HG02938 (cell line): ENCODE measurements at regions not wholly inside any gene's neighbourhood (a gene's known extent, or its start where the extent isn't known, plus 50 kb on each side); places are given as distances from the start of the nearest gene placed in this dataset.

Source experiments
- ATAC-seq: cut with Tn5 transposase; IDR thresholded peaks from one replicate; pipeline ENCODE4 v1.9.1; 2021; ENCODE audit warnings: mild to moderate bottlenecking, moderate library complexity; ENCODE audit not compliant: unreplicated experiment

DNA sequence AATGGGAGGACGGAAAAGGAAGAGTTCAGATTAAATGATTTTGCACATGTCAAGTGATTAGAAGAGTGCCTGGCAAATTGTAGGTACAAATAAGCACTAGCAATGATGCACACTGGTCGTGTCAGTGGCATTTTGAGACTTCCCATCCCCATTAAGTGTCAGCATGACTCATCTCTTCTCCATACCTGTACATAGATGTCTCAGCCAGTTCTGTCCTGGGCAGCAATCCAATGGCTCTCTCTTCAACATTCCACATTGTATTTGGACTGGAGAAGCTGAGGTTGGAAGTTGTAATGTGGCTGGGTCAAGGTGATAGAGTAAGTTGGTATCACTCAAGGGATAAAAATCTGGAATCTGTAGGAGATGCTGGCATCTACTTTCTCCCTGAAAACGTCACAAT lies 742.7 kb downstream of the VRK1 start:
- ATAC-seq, result no peak

DNA sequence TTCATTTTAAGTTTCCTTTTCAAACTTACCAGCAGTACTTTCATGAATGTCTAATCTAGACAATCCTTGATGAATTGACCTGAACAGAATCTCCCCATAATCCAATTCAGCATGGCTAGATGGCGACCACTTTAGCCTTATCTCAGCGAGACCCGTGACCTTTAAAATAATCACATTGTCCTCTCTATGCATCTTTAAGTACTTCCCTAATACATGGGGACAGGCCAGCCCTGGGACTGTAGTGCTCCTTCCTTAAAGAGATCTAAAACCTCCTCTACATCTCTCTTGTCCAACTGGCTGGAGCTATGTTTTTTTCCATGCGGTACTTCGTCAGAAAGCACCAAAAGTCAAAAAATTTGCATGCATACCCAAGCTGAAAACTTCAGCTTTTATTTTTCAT lies 746.0 kb downstream of the VRK1 start:
- no peak for ATAC-seq

DNA sequence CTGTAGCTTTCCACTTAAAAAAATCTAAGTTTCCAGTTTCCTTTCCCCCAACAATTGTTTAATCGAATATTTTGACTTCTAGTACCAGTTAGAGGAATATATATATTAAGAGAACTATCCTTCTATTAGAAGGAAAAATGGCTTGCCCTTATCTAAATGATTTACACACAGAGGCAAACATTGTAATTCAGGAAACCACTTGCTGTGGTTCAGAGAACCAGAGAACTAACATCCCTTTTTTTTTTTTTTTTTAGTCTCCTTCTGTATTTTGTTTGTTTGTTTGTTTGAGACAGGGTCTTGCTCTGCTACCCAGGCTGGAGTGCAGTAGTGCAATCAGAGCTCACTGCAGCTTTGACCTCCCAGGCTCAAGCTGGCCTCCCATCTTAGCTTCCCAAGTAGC lies 746.6 kb downstream of the VRK1 start:
- no peak for ATAC-seq

DNA sequence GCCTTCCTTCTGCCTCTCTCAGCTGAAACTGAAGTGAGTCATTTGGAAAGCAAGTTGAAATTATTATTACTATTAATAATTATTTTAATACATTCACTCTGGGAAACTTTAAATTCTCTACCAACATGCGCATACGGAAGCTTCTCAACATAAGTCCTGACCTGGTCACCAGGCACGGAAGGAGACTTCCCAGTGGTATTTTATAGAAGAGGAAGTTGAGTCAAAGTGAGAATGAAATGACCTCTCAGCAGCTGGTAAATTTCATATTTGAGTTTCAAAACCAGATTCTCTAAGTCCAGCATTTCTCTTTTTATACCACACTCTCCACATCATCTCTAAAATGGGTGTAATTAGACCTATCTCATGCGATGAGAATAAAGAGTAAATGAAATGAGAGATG lies 747.4 kb downstream of the VRK1 start:
- no peak for ATAC-seq

DNA sequence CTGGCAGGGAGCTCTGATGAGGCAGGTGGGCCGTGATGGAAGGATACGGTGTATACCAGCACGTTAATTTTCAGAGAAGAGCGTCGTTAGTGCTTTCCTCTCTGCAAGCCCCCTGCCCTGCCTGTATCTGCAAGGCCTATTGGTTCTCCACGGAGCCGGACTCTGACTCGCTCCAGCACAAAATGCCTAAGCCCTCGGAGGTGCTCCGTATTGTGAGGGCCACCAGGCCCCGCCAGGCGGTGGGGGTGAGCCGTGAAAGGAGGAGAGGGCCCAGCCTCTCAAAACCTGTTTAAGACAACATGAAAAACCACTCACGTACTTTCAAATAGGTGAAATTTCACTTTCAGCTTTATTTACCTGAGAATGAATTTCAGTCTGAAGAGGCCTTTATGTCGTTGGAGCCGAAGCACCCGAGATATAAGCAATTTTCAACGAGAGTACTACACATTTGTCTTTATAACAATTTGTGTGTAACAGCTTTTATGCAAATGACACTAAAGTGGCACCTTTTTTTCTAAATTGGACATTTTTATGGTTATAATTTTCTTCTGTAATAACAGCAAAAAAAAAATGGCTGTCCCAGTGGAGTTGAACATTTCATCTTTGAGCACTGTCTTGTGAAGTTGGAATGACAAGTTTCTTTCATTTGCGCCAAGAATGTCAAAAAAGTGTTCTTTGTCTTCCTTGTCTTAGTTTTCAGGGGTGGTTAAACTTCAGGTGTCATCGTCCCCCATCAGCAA lies 749.5 kb downstream of the VRK1 start:
- ATAC-seq, result no peak

DNA sequence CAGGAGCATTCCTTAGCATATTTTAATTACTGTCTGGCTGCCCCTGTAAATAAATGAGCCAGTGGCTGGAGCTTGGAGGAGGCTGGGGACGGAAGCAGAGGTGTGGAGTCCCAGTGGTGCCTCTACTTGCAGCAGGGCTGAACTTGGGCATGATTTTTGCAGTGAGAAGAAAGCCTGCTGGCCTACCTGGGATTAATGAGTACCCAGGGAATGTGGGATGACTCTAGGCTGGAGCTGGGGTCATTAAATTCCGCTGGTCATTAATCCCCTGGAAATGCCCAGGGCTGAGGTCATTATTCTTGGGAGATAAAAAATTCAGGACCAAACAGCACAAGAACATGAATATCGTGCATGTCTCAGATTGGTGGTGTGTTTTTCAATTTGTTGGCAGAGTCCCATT lies 753.3 kb downstream of the VRK1 start:
- no peak for ATAC-seq

DNA sequence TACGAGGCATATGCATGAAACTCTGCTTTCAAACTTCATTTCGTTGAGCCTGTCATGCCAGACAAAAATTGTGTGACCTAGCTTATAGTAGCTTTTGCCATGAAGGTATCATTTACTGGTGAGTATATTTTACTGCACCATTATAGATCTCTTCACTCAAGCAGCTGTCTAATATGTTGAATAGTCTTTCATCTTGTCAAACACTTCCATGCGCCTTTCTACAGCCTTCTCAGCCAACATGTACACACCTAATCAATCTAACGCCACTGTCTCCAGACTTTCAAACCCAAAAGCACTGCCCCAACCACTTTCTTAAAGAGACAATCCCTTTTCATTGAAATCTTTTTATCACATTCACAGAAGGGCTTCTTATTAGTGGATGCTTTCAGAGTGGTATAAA lies 757.4 kb downstream of the VRK1 start:
- no peak for ATAC-seq

DNA sequence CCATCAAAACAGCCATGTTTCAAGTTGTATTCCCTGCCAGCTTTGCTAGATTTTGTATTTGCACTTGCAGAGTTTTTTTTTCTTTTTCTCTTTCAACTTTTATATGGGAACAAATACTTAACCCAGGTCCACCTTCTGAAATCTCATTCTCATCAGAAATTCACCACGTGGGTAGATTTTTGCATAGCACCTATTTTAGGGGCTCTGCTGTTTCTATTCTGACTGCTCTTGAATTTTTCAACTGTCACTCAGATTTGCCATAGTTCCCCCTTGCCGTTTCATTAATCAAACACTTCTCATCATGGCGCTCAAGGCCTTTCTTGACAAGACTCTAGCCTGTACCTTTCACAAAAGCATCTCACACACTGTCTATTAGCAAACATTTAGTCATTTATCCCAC lies 767.2 kb downstream of the VRK1 start:
- no peak for ATAC-seq

DNA sequence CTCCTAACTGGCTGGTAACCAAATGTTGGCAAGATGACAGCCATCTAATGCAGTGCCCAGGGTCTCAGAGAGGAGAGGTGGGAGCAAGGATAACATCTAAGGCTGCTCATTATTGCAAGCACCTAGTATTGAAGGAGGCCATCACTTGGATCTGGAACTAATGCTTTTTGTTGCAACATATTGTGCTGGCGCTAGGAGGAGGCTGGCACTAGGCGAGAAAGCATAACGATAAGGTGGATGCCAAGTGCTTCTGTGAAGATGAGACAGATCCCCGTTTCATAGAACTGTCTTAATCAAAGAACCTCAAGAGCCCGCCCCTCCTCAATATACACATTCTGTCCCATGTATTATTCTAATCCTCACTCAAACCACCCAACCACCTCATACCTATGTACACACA lies 774.0 kb downstream of the VRK1 start:
- no peak for ATAC-seq

DNA sequence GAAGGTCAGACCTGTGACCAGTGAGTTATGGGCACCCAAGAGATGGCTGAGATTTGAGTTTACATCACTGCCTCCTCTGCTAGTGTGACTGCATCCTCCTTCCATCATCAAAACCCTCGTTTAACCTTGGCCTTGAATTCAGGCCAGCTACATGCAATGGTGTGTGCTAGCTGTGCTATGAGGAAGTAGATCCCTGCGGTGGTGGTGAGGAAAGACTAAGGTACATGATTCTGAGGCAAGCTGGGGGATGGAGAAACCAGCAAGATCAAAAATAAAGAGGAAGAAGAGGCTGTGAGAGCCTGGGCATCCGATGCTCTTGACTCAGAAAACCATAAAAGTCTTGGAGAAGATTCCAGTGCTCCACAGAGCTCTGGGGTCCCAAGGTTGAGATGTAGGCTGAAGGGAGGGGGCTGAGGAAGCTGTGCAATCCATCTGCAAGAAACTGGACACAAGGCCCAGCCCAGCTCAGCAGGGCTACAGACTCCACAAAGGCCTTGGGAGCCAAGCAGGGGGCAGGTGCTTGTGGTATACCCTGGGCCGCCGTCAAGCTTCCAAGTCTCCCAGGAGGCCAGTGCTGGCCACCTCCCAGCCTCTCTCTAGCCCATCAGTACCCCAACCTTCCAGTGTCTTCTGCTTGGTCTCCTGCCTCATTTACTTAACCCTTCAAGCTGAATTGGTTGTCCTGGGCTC lies 774.8 kb downstream of the VRK1 start:
- ATAC-seq, result no peak

DNA sequence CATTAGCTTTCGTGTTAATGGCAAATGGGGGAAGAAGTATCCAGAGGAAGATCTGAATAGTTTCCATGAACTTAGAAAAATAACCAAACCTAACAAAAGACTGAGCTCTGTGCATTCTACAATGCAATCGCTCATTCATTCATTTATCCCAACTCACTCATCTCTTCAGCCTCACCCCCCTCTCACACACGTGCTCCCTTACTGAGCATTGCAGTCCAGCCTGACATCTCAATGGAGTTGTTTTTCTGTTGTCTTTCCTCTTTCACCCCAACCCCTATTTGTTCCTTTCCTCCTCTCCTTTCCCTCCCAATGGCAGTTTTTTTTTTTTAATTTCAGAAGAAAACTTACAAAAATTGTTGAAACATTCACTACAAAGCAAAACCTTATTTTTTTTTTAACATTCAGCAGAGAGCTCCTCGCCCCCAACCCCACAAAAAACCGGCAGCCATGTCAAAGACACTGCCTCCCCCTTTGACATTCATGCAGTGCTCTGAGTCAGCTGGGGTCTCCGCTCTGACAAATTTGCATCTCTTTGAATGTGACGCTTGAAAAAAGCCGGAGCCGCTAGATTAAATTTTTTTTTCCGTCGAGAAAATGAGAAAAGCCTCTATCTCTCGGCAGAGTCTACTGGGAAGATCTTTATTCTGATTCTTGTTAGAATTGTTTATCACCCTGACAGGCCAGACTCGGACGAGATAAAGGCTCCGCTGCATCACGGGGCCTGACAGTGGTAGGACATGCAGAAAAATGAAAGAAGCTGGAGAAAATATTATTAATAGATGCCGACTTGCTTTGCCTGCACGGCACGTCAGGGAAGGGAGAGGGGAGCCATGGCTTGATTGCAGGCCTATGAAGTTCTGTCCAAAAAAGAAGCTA lies 775.6 kb downstream of the VRK1 start:
- ATAC-seq, result no peak

DNA sequence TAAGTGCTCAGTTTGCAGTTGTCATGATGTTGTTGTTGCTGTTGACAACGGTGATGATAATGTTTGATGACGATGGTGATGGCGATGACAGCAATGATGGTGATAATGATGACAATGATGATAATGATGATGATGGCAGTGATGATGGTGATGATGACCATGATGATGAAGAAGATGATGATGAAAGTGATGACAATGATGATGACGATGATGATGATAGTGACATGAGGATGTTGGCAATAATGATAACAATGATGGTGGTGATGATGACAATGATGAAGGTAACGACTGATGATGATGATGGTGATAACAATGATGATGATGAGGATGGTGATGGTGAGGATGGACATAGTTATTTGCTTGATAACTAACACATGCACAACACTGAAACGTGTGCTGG lies 778.5 kb downstream of the VRK1 start:
- no peak for ATAC-seq

DNA sequence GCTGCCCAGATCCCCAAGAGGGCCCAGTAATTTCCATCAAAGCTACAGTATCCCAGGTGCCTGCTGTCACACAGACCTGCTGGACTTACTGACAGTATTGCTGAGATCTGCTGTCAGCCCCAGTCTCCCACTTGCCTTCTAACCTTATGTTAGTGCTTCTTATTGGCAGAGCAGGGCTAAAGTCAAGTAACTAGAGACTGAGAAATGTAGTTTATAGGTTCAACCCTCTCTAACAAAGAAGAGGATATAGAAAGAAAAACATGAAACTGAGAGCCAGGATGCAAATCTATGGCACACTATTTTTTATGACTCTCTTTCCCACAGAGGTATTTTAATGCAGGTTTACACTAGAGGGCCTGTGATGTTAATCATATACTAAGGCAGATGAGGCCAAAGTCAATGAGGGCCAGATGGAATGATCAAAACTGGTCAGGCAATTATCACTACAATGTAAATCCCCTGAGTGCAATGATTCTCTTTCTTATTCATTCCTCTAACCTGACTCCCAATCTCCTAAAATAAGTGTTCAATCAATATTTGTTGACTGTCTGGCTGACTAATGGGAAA lies 781.9 kb downstream of the VRK1 start:
- no peak for ATAC-seq

DNA sequence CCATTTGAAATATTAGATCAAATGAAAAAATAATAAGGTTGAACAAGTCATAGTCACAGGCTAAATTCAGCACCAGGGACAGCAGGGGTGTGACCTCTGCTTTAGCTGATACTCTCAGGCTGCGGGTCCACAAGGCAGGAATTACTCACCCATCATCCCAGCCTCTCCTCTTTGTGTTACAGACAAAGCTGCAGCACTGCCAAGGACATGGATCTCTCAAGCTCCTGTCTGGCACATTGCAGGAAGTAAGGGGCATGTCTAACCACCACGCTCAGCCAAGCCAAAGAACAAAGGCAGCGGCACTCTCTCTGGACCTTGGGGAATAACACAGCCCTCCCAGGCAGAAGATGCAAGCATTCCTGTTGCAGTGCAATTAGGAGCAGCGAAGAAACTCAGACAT lies 783.8 kb downstream of the VRK1 start:
- ATAC-seq, result no peak

DNA sequence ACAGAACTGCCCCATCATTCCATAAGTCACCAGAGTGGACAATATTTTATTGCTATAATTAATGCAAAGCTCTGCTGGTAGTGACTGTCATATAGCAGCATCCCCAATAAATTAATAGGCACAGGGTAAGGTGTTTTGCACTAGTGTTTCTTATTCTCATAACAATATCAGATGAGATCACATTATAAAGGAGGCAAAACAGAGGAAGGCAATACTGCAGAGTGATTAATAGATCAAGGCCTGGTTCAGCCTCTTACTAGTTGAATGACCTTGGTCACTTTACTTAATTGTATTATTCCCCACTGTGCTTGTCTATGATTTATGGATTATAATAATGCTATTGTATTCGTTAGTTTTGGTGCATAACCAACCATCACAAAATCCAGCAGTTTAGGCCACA lies 784.8 kb downstream of the VRK1 start:
- ATAC-seq, result no peak

DNA sequence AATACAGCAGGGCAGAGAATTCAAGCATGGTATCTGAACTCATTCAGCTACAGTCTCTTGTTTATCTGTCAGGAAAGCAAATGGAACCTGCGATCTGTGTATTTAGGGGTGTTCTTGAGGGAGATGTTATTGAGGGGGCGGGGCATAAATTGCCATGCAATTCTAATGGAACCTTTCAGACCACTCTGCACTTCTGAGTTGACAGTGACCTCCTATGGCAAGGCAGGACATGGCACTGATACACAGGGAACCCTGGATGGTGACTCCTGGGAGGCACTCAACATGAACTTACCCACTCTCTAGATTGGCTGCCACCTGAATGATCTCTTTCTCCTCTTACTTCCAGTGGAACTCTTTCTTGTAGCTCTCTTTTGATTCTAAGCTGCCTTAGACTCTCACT lies 787.3 kb downstream of the VRK1 start:
- no peak for ATAC-seq

DNA sequence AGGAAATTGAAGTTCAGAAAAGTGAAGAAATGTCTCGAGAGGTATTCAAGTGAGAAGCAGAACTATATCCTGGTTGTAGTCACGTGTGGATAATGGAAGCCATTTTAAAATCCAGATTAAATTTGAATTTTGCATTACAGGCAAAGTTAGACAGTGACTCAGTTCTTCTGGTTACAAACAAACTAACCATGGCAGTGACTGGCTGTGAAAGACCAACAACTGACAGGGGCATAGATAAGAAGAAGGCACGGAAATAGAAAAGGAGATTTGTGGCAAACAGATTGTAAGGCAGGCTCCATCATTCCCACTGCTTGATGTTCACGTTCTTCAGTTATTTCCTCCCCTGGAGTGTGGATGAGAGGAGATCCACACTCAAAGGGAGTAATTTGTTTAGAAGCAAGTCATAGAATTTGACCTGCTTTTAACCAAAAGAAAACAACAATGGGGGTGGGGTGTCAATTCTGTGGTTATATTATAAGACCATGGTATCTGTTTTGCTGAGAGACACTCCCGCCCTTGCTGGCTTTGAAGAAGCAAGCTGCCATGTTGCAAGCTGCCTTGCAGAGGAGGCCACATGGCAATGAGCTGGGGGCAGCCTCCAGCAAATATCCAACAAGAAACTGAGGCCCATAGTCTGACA lies 795.3 kb downstream of the VRK1 start:
- ATAC-seq, result no peak

DNA sequence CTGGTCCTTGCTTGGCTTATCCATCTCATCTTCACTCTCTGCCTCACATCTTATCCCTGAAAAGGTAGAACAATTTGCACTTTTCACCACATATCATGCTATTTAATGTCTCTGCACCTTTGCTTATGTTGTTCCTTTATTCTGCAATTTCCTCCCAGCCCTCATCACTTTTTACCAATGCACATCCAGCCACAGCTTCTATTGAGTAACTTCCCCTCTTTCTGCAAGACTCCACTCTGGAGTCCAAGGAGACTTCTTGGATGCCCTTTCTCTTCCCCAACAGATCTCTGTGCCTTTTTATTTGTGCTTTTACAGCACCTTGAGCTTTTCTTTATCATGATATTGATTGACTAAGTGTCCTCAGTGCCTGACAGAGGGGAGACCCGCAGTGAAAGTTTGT lies 797.1 kb downstream of the VRK1 start:
- no peak for ATAC-seq

DNA sequence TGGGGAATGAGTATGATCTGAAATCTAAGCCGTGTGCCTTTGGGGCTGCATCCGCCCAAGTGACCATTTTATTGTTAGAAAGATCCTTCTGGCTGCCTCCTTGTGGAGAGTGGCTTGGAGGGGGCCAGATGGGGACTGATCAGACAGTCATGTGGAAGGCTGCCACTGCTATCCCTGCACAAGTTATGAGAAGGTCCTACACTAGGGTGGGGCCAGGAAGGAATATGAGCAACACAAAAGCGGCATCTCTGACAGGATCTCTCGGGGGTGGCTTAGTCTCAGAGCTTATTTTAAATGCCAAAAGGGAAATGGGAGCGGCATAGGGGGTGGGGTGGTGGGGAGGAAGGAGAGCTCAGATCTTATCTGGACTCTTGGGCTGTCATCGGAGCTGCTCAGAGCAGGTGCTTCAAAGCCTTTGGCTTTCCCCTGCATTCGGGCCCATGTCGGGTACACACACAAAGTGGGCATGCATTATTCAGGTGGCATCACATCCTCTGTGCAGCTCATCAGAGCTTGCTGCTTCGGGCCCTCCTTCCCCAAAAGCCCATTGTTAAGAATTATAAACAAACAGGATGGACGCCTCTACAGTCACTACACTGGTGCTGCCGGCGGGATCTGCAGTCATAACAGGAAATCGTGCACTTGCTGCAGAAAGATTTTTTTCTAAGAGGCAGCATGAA lies 805.4 kb downstream of the VRK1 start:
- no peak for ATAC-seq

DNA sequence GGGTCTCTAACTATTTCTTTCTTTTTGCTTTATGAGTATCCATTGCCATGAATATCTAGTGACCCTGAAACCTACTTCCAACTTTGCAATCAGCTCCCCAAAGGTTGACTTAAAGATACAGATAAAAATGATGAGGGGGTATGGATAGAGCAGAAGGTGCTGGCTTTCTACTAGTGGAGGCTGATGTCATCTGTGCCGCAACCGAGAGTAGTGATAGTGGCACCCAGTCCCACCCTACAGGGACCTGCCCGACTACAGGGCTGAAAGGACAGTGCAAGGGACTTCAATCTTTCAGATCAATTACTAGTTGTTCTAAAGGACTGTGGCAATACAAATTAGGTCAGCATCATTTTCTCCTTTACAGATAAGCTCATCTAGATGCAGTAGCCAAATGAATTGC lies 806.0 kb downstream of the VRK1 start:
- no peak for ATAC-seq

DNA sequence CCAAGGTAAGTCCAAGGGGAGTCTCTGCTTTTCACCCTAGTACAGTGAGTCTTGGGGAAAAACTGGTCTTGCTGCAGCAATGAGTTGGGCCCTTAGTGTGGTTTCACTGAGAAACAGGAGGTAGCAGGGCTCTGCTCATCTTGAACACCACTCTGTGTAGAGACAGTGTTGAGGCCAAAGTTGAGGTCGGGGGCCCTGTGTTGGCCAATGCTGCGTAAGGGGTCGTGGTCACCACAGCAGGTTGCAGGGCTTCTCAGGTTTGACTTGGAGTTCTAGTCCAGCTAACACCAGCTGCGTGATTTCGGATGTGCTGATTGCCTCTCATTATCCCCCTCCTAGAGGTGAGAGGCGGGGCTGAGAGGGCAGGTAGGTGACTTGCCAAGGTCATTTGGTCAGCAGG lies 807.5 kb downstream of the VRK1 start:
- ATAC-seq, result no peak
